NB4 (cell line): ENCODE measurements at regions not wholly inside any gene's neighbourhood (a gene's known extent, or its start where the extent isn't known, plus 50 kb on each side); places are given as distances from the start of the nearest gene placed in this dataset.
"Not testable (repeated sequence)": the region's sequence is repeated elsewhere in the genome, so short reads cannot be mapped to it uniquely, and the experiment has no call there.

Source experiments
- MAX ChIP-seq: IDR thresholded peaks from 2 replicates; pipeline ENCODE4 v1.6.1; 2011; ENCODE audit warnings: low read depth, low read length
- MYC ChIP-seq: IDR thresholded peaks from 2 replicates; pipeline ENCODE4 v1.6.1; 2011; ENCODE audit warnings: low read depth, low read length
- POLR2A ChIP-seq: IDR thresholded peaks from 2 replicates; pipeline ENCODE4 v1.6.1; 2011; ENCODE audit warnings: mild to moderate bottlenecking; ENCODE audit not compliant: insufficient read length; ENCODE audit errors: extremely low read depth
- TF ChIP-seq, protein P1 (sequence below): IDR thresholded peaks from one replicate; pipeline ENCODE4 v1.5.1; 2012; ENCODE audit warnings: low read depth, low read length

- TF ChIP-seq, protein P1, sequence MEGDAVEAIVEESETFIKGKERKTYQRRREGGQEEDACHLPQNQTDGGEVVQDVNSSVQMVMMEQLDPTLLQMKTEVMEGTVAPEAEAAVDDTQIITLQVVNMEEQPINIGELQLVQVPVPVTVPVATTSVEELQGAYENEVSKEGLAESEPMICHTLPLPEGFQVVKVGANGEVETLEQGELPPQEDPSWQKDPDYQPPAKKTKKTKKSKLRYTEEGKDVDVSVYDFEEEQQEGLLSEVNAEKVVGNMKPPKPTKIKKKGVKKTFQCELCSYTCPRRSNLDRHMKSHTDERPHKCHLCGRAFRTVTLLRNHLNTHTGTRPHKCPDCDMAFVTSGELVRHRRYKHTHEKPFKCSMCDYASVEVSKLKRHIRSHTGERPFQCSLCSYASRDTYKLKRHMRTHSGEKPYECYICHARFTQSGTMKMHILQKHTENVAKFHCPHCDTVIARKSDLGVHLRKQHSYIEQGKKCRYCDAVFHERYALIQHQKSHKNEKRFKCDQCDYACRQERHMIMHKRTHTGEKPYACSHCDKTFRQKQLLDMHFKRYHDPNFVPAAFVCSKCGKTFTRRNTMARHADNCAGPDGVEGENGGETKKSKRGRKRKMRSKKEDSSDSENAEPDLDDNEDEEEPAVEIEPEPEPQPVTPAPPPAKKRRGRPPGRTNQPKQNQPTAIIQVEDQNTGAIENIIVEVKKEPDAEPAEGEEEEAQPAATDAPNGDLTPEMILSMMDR, result not testable (repeated sequence)
- not testable (repeated sequence) for TF ChIP-seq POLR2A, MAX, MYC
Measured at GRCh38 chr7:91405873-91406272, 141.6 kb downstream of the FZD1 start.
